SK-N-SH treated with all-trans-retinoic acid at 6 μM for 48 hours (cell line): ENCODE measurements at regions not wholly inside any gene's neighbourhood (a gene's known extent, or its start where the extent isn't known, plus 50 kb on each side); places are given as distances from the start of the nearest gene placed in this dataset.
"Not testable (repeated sequence)": the region's sequence is repeated elsewhere in the genome, so short reads cannot be mapped to it uniquely, and the experiment has no call there.

Experiments used
- GLIS3 ChIP-seq: fragments of 250-450 bp; sonication (Bioruptor Pico); IDR thresholded peaks from 2 replicates; pipeline ENCODE4 v1.5.0; 2020; ENCODE audit warnings: mild to moderate bottlenecking, moderate library complexity
- PATZ1 ChIP-seq: fragments of 250-450 bp; sonication (Bioruptor Pico); IDR thresholded peaks from 2 replicates; pipeline ENCODE4 v1.8.0; 2020; ENCODE audit warnings: mild to moderate bottlenecking, moderate library complexity, borderline replicate concordance
- TOX ChIP-seq: fragments of 250-450 bp; sonication (Bioruptor Pico); IDR thresholded peaks from 2 replicates; pipeline ENCODE4 v1.8.0; 2021; ENCODE audit warnings: mild to moderate bottlenecking, moderate library complexity, borderline replicate concordance
- TSHZ2 ChIP-seq: fragments of 250-450 bp; sonication (Bioruptor Pico); IDR thresholded peaks from 2 replicates; pipeline ENCODE4 v1.5.0; 2020; ENCODE audit warnings: mild to moderate bottlenecking, moderate library complexity
- ZFP3 ChIP-seq: fragments of 250-450 bp; sonication (Bioruptor Pico); IDR thresholded peaks from 2 replicates; pipeline ENCODE4 v1.5.0; 2020; ENCODE audit warnings: mild to moderate bottlenecking, moderate library complexity
- ZFP30 ChIP-seq: fragments of 450-650 bp; formaldehyde crosslinking; IDR thresholded peaks from 2 replicates; pipeline ENCODE4 v1.5.0; 2022; ENCODE audit warnings: mild to moderate bottlenecking, moderate library complexity

GRCh38 chr14:19234059-19234458 is 200.1 kb downstream of the POTEG start:
- TF ChIP-seq TSHZ2; PATZ1 (CRISPR knock-in tag); ZFP3 (CRISPR knock-in tag); ZFP30 (CRISPR knock-in tag); TOX (CRISPR knock-in tag); GLIS3: not testable (repeated sequence)
